ENCODE measurements at regions not wholly inside any gene's neighbourhood (a gene's known extent, or its start where the extent isn't known, plus 50 kb on each side); places are given as distances from the start of the nearest gene placed in this dataset.
"Not testable (repeated sequence)": the region's sequence is repeated elsewhere in the genome, so short reads cannot be mapped to it uniquely, and the experiment has no call there.

GRCh38 chr6:74731204-74731603 is 474.6 kb downstream of the COL12A1 start:
- no peak for DNase-seq

DNA sequence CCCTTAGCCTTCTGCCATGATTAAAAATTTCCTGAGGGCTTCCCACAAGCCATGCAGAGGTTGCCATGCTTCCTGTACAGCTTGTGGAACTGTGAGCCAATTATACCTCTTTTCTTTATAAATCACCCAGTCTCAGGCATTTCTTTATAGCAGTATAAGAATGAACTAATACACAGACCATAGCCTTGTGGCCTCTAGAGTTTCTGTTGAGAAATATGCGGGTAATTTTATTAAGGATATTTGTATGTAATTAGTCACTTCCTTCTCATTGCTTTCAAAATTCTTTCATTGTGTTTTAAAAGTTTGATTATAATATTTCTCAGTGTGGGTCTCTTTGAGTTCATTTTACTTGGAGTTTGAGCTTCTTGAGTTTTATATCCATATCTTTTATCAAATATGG is 484.9 kb downstream of the COL12A1 start:
- DNase-seq = no peak

GRCh38 chr6:74717591-74717990 is 488.3 kb downstream of the COL12A1 start:
- no peak for DNase-seq

DNA sequence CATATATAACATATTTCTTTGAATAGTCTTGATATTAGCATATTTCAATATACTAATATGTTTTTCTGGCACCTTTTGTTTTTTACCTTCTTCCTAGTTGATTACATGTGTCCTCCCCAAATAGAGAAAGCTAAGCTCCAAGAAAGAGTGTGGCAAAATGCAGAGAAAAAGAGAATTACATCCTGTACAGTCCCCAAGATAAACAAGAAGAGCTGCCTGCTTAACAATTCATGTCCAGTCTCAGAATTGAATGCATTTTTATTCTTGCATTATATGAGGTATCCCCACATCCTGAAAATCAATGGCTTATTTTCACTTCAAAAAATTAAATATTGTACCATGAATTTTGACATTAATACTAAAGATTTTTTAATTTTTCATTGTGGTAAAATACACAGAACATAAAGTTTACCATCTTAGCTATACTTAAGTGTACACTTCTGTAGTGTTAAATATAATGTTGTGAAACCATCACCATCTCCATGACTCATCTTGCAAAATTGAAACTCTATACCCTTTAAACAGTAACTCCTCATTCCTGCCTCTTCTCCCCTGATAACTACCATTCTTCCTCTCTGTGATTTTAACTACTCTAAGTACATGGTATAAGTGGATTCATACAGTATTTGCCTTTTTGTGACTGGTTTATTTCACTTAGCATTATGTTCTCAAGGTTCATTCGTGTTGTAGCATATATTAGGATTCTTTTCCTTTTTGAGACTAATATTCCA is 490.3 kb downstream of the COL12A1 start:
- no peak for DNase-seq

GRCh38 chr6:74713941-74714340 is 491.9 kb downstream of the COL12A1 start:
- DNase-seq = no peak

GRCh38 chr6:74705451-74705850 is 500.4 kb downstream of the COL12A1 start:
- no peak for DNase-seq

- DNase-seq = not testable (repeated sequence)
Observed at GRCh38 chr6:74704540-74704939, 501.3 kb downstream of the COL12A1 start.

DNA sequence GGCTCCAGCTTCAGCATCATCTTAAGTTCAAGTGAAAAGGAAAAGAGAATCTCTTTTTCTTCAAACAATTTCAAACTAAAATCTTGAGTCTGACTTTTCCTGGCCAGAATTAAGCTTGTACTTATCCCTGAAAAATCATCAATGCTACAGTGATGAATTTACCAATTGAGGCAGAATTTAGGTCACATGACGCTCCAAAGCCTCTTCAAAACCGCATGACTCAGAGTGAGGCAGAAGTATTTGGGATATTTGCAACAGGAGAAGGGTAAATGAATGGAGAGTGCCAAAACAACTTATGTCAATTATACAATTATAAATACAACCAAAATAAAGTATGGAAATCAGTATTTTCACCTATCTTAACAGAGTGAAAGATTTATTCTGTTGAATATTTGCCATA is 515.5 kb downstream of the COL12A1 start:
- no peak for DNase-seq

DNA sequence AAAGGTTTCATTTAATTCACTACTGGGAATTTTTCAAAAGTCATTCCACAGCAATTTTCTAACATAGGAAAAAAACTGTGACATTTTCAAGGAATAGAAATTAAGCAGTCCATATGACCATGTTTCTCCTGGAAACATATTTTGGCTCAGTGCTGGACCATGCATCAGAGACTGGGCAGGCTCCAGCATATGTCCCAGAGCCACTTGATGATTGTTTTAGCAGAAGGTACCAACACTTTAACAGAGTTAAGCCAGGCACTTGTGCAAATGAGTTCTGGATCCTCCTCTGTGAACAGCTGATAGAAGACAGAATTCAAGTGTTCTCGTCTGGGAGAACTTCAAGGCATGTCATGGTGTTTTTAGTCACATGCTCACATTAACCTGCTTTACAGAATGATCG is 516.3 kb downstream of the COL12A1 start:
- DNase-seq = no peak

DNA sequence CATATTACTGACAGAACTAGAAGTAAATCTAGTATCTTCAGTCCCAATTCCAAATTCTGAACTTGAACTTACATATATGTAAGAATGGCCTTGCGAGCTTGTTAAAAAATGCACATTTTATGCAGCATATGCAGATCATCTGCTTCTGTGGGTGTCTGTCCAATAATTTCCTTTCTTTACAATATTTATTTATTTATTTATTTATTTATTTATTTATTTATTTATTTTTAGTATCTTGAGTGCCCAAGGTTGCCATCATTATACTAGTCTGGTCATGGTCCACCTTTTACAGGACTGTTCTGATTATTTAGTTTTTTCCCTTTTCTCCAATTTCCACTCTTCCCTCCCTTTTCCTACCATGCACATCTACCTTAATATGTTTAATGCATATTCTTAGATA is 528.4 kb downstream of the COL12A1 start:
- no peak for DNase-seq

DNA sequence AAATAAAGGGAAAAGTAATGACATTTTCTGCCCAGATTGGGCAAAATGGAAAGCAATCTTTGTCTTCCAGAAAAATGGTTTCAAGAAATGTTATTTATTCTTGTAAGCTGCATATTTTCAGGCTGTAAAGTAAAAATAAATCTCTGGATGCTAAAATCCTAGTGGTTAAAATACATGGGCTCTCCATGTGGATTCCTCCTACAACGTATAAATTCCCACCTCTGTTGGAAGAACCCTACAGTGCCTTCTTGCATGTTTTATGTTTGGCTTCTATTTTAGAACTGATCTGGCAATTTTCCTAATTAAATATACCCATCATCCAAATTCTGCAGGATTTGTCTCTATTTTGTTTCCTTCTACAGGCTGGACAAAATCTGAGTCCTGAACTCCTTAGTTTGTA is 528.9 kb downstream of the COL12A1 start:
- no peak for DNase-seq

GRCh38 chr6:74674377-74674776 is 531.5 kb downstream of the COL12A1 start:
- no peak for DNase-seq

DNA sequence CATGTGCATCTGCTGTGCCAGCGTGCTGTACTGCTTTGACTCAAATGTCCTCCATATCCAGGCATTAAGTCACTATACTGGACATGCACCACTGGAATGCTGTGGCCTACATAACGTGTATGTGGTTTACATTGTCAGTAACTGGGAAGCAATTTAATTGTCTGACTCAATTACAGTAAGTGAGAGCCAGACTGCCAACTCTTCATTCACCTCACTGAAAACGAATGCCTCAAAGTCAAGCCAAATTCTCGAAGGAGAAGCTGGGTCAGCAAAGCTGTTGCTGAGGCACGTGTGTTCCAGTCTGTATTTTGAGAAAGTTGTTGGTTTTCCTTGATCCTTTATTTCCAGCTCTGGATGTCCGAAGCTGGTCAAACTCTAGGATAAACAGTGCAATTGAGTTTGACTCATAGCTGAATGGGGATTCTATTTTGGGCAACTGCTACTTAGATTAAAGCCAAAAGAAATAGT is 534.3 kb downstream of the COL12A1 start:
- no peak for DNase-seq

GRCh38 chr6:74658391-74658790 is 547.5 kb downstream of the COL12A1 start:
- DNase-seq = no peak

DNA sequence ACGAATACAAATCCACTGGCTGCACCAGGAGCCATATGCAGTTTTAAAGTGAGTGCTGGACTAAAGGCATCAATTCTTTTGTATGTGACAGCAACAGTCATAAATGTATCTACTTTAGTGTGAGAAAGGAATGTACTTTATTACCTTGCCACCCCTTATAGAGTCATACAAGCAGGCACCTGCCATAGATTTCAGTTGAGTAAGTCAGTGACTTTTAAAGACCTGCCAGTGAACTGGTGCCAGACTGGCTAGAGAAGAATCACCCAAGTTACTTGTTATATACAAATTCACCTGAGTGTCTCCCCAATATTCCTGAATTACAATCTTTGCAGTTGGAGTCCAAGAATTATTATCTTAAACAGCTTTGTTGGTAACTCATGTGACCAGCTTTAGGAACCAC is 547.9 kb downstream of the COL12A1 start:
- no peak for DNase-seq

DNA sequence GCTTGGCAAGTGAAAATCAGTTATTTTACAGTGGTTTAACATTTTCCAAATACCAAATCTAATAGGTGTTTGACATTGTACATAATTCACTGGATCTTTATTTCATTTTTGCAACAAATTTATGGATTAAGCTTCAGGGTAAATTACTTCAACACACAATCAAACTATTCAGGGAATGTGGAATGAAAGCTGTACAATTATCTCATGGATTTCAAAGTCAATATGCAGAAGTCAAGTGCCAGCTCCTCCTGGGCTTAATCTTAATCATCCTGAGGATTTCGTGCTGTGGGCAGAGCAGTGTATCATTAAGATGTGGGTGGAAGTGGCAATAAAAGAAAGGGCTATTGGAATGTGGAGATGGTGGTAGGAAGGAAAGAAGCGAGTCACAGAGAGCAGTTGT is 548.8 kb downstream of the COL12A1 start:
- no peak for DNase-seq

DNA sequence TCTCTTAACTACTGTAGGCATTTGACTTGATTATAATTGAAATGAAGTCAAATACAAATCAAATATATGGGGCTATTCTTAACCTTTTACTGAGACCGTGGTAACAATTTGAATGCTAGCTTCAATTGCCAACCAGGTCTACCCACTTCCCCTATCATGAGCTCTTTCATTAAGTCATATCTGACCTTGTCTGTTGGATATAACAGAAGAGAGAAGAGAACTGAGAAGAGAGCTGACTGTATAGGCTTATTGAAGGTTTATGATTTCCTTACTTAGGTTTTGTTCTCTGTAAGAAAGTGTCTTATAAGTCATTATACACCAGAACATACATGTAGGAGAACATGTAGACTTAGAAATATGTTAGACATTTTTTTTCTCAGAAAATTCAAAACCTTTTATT is 549.4 kb downstream of the COL12A1 start:
- no peak for DNase-seq

DNA sequence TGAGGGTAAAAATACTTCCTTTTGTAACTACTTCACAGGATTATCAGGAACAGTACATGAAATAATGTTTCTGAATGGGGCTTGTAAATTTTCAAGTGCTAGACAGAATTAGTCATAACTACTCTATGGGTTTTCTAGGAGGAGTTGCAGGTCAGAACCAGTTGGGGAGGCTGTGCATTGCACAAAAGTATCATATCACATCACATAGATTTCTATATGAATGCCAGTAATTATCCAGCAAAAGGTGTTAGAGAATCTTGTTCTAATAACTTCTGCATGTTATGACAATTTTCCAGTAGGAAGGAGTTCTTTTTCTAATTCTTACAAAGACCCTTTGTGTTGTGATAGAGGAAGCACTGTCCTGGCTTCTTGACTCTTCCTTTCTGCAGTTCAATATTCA is 551.6 kb downstream of the COL12A1 start:
- DNase-seq = no peak

DNA sequence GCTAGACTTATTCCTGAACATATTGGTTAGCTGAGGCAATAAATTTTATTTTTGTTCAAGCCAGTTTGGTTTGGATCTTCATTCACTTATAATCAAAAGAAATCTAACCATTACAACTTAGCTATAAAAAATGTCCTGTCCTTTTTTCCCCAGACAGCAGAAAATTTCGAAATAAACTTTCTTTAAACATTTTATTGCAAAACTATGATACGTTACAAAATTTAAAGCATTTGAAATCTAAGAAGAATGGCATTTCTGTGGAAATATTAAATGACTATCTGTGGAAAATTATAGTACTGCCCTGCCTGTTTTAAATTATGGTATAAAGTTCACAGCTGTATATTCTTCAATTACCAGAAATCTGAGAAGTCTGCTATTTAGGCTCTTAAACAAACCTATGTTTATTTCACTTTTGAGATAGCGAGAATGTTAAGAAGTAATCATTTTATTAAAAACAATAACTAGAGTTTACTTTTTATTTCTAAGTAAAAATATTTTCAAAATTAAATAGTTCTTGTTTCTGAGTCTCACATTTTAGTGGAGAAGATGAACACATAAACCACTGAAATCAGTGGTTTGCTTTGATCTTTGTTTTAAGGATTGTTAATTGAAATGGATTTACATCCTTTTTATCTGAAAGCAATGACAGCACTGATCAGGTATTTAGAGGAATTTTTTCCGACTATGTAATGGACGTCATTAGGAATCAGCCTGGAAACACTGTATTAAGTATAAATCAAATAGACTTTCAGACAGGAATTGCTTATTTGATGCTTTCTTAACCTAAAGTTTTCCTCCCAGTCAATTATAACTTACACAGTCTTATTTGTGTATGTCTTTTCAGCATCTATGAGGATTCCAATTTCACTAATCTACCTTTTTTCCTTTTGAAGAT is 553.7 kb downstream of the COL12A1 start:
- no peak for DNase-seq

DNA sequence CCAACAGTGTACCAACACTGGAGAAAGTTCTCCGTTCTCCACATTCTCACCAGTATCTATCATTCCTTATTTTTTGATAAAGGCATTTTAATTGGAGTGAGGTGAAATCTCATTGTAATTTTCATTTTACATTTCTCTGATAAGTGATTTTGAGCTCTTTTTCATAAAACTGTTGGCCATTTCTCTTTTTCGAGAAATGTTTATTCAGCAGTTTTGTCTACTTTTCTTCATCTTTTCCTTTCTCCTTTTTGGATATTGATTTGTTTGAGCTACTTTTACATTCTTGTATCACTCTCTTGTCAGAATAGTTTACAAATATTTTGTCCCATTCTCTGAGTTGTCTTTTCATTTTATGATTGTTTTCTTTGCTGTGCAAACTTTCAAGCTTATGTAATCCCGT is 555.2 kb downstream of the COL12A1 start:
- no peak for DNase-seq

GRCh38 chr6:74646461-74646860 is 559.4 kb downstream of the COL12A1 start:
- no peak for DNase-seq

GRCh38 chr6:74645108-74645849 is 560.6 kb downstream of the COL12A1 start:
- no peak for DNase-seq
